ENCODE measurements at regions not wholly inside any gene's neighbourhood (a gene's known extent, or its start where the extent isn't known, plus 50 kb on each side); places are given as distances from the start of the nearest gene placed in this dataset.
A peak's percentile ranks its signal among the peaks of the same experiment; 100 is the strongest.
"Not testable (repeated sequence)": the region's sequence is repeated elsewhere in the genome, so short reads cannot be mapped to it uniquely, and the experiment has no call there.

DNA sequence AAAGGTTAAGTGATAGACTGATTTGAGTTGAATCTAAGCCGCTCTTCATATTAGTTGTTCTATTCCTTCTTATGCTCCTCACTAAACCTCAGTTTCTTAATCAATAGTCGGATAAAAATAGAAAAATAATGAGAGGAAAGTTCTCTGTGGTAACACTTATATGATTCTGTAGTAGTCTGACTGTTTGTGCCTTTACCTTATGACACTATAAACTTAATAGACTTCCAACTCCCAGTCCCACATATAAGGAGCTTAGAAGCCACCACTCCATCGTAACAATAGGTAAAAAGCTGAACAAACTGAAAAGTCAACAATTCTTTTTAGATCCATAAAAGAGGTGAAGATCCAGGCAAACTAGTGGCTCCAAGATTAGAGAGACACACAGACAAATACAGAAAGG lies 192.3 kb downstream of the SPDYE17 start:
- not testable (repeated sequence) for DNase-seq

DNA sequence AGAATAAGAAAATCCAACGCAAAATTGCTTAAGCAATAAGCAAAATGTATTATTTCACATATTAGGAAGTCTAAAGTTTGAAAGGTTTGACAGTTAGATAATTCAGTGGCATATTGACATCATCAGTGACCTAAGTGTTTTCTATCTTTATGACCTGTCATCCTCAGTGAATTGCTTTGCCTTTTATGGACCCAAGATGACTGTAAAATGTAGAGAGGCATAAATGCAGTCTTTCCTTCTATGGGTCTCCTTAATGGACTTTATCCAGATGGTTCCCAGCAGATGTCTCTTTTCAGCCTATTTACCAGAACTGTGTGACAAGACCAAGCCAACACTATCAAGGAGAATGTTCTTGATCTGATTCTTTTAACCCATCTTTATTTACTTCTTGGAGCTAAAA lies 192.9 kb downstream of the SPDYE17 start:
- not testable (repeated sequence) for DNase-seq

DNA sequence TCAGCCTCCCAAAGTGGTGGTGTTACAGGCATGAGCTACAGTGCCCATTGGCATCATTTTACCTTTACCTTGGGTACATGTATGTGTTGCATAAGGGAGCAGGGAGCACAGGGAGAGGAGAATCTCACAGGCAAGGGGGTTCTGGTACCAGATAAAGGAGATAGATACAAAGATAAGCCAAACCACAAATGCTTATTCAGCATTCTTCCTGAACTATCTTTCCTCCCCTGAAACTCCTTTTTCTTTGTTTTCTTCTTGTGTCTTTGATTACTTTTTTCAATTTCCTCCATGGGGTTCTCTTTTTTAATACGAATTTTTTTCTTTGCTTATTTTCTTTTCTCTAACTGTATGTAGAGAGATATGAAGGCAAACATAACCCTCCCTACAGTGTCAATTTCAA lies 193.8 kb downstream of the SPDYE17 start:
- DNase-seq = not testable (repeated sequence)

DNA sequence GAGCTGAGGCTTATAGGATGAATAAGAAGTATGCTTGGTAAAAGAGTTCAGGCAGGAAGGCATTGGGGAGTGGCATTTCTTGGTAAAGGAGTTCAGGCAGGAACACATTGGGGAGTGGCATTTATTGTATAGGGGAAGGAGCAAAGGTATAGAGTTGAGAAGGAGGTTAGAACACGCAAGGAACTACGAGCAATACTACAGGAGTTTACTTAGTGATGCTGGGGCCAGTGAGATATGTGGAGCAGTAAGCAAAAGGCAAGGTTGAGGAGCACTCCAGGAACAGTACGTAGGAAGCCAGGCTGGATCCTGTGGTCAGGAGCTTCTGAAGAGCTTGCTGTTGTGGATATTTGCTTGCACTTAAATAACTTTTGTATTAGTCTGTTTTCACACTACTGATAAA lies 202.2 kb upstream of the POMZP3 start:
- DNase-seq = not testable (repeated sequence)

DNA sequence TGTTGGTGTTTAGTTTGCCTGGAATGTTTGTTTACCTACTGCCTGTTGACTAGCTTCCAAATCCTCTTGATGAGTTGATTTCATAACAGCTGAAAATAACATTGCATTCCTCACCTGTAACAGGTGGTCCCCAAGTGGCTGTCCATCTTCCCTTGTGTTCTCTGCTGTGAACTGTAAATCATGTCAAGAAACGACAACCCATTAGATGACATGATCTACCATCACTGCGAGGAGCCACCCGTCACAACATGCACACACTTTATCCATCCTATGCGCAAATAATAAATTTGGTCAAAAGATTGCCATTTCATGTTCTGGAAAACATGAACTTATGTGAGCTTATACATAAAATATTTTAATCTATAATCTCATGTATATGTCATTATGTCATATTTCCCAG lies 199.1 kb upstream of the POMZP3 start:
- not testable (repeated sequence) for DNase-seq

DNA sequence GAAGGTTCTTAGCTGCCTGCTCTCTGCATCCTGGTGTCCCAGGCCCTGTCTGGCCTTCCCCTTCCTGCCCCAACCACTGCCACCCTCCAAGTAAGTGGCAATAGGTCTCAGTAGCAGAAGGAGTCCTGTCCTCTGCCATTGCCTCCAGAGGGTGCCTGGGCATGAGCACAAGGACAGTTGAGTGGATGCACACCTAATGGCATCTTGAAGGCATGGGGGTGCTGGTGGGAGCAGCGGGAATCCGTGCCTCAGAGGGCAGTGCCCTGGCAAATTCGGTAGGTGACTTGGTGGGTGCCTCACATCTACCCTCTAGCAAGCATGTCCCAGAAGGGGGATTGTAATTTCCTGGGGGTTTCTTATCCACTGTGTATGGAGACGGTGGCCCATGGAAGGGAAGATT lies 182.8 kb upstream of the POMZP3 start:
- DNase-seq = not testable (repeated sequence)

DNA sequence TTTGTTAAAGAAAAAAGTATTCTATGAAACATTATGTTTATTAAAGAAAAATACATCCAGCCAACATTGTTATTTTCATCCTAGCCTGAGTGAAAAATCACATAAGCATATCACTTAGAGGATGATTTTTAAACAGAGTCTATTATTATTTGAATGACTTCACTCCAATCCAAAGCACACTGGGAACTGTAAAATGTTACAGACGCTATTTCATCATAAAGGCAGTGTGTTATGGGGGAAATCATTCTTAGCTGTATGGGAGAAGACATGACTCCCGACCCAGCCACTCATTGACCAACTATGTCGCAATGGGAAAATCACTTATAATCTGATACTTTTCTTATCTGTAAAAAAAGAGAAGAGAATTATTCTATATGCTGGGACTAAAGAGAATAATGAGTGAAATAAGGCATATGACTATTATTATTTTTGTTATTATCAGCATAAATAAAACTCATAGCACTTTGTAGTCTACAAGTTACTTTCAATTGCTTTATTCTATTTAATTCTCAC lies 180.6 kb upstream of the POMZP3 start:
- not testable (repeated sequence) for DNase-seq

DNA sequence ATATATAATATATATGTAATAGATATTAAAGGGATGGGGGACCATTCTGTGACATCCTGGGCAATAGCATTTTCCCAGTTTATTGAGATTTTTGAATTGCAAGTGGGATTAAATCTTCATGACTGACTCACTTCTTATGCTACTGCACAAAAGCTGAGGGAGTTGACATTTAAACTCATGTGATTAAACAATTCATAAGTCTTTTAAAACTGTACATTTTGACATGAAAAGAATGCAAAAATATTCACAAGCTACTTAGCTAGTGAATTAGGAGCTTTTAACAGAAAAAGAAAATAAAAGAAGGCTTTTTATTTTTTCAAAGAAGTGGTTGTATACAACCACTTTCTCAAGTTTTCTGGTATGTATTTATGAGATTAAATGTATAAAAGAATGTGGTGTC lies 179.4 kb upstream of the POMZP3 start:
- DNase-seq = not testable (repeated sequence)

DNA sequence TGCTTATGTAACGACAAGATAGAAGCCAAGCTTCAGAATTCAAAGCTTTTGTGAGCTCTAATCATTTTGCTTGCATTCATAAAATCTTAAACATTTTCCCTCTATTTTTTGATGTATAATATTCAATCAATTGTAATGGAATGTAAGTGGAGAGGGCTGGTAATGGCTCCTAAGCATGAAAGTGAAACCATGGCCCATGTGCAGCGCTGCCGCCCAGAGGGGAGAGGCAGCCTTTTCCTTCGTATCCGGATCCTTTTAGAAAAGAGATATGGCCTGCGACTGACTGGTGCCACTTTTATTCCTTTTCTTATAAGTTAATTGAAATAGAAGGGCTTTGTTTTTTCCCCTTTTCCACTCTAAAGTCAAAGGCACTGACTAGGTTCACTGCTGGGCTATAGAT lies 178.9 kb upstream of the POMZP3 start:
- DNase-seq = not testable (repeated sequence)

DNA sequence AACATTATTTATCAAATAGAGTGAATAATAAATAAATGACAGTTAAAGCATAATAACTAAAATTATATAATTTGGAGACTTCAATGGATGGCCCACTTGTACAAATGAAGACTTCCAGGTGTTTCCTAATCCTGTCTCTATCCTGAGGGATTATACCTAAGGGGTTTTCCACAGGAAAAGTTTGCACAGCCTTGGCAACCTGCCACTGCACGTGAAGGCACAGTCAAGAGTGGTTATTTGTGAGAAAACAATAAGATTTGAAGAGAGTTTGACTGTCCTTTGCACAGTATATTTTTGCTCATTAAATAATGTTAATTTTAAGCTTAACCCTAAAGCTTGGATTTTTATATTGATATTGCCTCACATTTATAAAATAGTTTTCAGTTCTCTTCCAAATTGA lies 178.2 kb upstream of the POMZP3 start:
- DNase-seq = not testable (repeated sequence)

DNA sequence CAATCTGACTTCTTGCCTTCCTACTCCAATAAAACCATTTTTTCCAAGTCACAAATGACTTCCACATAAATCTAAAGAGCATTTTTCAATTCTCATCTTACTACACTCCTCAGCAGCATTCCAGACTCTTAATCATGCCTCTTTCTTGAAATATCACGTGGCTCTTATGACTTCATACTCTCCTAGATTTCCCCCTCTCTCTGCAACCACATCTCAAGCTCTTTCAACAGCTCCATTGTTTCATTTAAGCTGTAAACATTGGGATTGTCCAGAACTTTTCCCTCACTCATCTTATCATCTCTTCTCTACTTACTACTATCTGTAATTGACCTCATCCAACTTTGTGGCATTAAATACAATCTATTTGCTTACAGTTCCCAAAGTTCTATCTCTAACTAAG lies 170.6 kb upstream of the POMZP3 start:
- DNase-seq = not testable (repeated sequence)

DNA sequence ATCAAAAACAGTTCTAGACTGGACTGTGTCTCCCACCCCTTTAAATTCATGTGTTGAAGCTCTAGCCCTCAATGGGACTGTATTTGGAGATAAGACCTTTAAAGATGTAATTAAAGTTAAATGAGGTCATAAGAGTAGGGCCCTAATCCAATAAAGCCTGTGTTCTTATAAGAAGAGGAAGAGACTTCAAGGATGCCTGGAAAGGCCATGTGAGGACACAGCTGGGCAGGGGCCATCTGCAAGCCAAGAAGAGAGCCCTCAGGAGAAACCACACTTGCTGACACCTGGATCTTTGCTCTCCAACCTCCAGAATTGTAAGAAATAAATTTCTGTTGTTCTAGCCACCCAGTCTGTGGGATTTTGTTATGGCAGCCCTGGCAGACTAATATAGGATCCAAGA lies 153.6 kb upstream of the POMZP3 start:
- DNase-seq = not testable (repeated sequence)

DNA sequence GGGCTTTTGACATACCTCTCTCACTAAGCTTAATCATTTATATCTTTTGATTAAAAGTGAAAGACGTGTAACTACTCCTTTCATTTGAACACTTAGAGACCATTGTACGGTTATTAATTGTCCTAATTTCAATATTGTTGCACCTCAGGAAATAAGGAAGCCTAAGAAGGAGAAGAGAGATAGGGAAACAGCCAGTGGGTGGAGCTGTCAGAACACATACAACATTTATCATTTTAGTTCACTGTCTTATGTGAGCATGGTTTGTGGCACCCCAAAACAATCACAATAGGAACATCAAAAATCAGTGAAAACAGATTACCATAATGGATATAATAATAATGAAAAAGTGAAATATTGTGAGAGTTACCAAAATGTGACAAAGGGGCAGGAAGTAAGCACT lies 147.2 kb upstream of the POMZP3 start:
- DNase-seq = not testable (repeated sequence)

DNA sequence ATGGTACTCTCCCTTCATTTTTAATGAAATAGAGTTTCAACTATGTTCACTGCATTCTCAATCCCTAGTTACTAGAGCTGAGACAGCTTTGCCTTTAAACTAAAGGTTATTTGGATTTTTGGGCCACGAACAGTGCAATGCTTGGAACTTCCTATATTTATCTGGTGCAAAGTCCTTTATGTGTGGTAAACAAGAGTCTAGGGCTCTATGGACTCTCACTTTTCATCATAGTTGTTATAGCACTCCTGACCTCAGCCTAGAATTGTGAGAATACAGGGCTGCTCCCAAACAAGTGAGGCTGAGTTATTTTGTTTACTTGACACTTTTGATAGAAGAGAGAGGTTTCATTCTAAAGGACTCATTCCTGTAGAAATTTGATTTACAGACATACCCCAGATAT lies 144.9 kb upstream of the POMZP3 start:
- not testable (repeated sequence) for DNase-seq

DNA sequence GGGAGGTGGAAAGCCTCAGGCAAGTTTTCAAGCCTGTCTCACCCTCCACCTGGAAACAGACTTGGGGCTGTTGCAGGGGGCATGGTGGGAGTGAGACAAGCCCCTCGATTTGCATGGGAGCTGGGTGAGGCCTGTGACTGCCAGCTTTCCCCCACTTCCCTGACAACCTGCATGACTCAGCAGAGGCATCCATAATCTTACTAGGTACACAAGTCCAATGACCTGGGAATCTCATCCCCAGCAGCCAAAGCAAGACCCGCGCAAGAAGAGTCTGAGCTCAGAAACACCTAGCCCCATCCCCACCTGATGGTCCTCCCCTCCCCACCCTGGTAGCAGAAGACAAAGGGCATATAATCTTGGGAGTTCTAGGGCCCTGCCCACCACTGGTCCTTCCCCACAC lies 136.9 kb upstream of the POMZP3 start:
- not testable (repeated sequence) for DNase-seq

DNA sequence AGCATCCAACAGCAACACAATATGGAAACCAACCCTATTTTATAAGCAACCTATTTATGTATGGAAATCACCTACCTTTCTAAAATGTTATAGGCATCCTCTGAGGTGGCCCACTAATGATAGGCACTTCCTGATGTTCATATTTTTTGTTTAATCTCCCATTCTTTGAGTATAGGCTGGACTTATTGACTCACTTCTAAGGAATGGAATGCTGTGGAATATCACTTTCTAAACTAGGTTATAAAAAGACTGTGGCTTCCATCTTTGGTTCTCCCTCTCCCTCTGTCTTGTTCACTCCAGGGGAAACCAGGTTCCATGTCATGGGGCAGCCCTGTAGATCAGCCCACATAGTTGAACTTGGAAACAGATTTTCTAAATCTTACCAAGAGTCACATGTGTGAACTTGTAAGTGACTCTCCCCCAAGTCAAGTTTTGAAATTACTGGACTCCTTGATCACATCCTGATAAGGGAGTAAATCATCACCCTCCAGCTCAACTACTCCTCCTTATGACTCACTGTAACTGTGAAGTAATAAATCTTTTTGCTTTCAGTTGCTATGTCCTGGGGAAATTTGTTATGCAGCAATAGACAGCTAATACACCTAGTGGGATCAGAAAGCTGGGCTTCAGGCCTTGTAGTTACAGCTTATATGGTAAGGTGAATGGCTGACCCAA lies 133.6 kb upstream of the POMZP3 start:
- DNase-seq = peak; percentile 20

DNA sequence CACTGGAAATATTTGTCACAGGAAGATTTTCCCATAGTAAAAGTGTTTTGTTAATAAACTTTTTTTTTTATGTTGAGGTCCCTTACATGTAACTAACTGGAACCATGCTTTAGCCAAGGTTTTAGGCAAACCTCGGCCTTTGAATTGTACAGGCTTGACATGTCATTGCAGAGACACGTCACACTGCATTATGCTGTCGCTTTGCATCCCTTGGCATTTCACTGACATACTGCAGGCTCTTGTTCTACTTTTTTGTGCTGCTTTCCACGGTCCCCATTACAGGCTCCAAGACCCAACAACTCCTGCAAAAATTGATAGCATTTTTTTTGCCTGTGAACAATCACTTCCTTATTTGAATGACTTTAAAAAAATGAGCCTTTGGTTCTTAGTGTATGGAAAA lies 112.5 kb upstream of the POMZP3 start:
- DNase-seq = not testable (repeated sequence)

DNA sequence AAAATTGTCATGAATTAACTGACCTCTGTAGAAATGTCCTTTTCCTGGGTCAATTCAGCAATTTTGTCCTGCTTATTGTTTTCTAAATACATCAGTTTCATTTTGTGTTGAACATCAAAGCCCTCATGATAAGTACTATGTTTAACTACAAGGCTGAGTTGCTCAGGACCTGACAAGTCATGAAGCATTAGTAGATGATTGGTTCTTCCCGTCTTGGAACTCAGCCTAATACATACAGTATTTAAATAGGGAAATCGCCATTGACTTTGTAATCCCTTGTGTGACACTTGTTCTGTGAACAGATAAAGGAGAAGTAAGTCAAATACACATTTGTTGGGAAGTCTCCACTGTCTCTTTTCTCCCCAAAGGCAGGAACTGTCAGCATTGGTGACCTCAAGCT lies 109.6 kb upstream of the POMZP3 start:
- not testable (repeated sequence) for DNase-seq

DNA sequence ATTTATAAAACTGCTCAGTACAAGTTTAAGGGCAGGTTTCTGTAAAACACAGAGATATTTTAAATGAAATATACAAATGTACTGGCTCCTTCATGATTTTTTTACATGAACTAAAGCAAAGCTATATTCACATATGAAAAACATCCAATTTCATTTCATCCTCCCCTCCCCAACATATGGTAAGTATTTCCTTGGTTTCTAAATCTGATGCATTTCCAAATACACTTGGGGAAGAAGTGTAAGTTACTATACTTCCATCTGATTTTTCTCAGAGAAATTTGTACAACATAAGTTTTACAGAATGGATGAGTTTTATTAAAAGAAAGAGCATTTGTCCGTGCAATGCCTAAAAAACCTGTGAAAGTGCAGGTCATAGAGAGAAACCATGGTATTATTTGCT lies 109.0 kb upstream of the POMZP3 start:
- DNase-seq = not testable (repeated sequence)

DNA sequence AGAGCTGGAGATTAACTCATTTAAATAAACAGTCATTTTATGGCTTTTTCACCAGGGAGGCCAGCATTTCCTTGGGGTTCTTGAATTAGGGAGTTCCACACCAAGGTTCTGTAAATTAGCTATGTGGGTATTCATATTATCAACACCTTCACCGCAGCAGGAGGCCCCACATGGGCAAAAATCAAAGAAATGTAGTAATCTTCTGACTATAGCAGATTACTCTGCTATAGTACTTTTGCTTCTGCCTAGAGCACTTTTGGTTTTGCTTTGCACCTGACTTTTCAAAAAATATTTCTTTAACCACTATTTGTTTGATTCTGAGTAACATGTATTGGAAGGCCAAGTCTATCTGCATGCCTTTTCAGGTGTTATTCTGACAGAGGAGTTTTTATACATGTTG lies 108.6 kb upstream of the POMZP3 start:
- DNase-seq = not testable (repeated sequence)

DNA sequence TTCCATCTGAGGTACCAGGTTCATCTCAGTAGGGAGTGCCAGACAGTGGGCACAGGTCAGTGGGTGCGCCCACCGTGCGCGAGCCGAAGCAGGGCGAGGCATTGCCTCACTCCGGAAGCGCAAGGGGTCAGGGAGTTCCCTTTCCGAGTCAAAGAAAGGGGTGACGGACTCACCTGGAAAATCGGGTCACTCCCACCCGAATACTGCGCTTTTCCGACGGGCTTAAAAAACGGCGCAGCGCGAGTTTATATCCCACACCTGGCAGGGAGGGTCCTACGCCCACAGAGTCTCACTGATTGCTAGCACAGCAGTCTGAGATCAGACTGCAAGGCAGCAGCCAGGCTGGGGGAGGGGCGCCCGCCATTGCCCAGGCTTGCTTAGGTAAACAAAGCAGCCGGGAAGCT lies 101.5 kb upstream of the POMZP3 start:
- not testable (repeated sequence) for DNase-seq

DNA sequence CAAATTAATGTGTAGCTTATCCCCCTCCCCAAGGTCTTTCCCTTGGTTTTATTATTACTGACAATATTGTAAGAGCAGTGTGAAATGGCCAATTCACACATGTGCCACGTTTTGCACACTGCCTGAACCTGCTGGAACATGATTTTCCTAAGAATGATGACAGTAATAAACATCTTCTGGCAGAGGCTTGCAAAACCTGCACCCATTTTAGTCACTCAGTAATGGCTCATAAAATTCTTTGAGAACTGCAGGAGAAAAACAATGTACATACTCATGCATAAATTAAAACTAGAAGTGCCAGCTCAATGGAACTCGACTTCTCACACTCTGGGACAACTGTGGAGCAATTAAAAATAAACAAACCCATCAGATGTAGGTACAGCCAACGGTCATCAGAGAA lies 96.8 kb upstream of the POMZP3 start:
- DNase-seq = not testable (repeated sequence)

DNA sequence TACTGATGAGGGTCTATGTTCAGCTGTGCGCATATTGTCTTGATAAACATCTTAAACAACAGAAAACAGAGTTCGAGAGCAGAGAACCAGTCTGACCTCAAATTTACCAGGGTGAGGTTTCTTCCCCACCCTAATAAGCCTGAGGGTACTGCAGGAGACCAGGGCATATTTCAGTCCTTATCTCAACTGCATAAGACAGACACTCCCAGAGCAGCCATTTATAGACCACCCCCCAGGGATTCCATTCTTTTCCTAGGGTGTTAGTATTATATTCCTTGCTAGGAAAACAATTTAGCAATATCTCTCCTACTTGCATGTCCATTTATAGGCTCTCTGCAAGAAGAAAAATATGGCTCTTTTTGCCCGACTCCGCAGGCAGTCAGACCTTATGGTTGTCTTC lies 89.5 kb upstream of the POMZP3 start:
- DNase-seq = not testable (repeated sequence)

DNA sequence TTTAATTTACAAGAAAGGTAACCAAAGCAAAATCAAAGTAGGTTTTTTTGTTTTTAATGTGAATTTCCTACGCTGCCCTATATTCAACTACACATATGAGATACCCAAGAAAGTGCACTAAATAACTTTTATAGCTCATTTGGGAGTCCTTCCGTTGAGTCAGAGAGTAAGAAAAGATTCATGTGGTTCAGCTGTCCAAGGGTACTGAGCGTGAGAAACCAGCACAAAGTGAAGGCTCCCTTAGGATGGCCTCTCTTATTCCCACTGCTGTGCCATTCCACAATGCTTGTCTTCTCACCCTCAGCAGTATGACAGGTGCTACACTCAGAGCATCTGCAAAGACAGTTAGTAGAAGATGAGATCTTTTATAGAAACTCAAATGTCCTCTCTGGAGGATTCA lies 85.8 kb upstream of the POMZP3 start:
- DNase-seq = not testable (repeated sequence)

DNA sequence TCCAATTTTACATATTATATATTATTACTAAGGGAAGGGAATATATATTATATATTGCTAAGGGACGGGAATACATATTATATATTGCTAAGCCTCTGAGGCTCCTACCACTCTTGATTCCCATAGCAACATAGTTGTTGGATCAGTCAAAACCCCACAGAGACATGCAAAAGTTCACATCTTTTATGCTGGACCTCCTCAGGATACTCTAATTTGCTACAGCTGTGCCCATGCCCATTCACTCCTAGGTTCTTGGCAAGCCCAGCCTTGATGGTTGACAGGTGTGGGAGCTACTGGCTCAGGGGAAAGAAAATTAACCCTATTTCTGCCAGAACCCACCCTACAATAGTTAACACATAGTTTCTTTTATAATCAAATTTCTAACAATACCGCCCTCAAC lies 84.6 kb upstream of the POMZP3 start:
- not testable (repeated sequence) for DNase-seq

Measured in T1000 (cell line).